ENCODE measurements at regions not wholly inside any gene's neighbourhood (a gene's known extent, or its start where the extent isn't known, plus 50 kb on each side); places are given as distances from the start of the nearest gene placed in this dataset.

GRCh38 chr17:14864127-14864526, 401.0 kb downstream of the PMP22 start (continued):
- TF ChIP-seq PHF8 (conservative IDR thresholded peaks at IDR 0.05; ENCODE audit: low read depth, low read length) (no peak), TCF12 (IDR thresholded peaks at IDR 0.05; ENCODE audit: low read depth, low read length) (no peak), FOSL1 (IDR thresholded peaks at IDR 0.05; ENCODE audit: insufficient read depth, low read depth, low read length) (no peak), SP1 (IDR thresholded peaks at IDR 0.05; ENCODE audit: low read depth, low read length) (no peak)

Data from H1 (cell line).